ENCODE measurements at regions not wholly inside any gene's neighbourhood (a gene's known extent, or its start where the extent isn't known, plus 50 kb on each side); places are given as distances from the start of the nearest gene placed in this dataset.
"Not testable (repeated sequence)": the region's sequence is repeated elsewhere in the genome, so short reads cannot be mapped to it uniquely, and the experiment has no call there.

DNA sequence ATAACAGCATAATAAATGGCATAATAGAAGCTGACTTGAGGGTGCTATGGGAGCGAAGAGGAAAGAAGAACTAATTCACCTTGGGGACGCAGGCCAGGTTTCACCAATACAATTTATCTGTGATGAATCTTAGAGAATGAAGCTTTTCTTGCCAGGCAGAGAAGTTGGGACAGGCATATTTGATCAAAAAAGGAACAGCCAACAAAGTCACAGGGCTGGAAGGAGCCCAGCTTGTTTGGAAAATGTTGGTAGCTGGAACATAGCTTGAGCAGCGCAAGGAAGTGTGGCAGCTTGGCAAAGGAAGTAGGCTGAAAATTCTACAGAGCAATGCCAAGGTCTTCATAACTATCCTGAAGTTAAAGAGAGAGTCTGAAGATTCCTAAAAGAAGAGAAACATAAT, 181.5 kb upstream of the OR13F1 start:
- ATAC-seq (no peak), DNase-seq (no peak)
- TF ChIP-seq, protein P1, sequence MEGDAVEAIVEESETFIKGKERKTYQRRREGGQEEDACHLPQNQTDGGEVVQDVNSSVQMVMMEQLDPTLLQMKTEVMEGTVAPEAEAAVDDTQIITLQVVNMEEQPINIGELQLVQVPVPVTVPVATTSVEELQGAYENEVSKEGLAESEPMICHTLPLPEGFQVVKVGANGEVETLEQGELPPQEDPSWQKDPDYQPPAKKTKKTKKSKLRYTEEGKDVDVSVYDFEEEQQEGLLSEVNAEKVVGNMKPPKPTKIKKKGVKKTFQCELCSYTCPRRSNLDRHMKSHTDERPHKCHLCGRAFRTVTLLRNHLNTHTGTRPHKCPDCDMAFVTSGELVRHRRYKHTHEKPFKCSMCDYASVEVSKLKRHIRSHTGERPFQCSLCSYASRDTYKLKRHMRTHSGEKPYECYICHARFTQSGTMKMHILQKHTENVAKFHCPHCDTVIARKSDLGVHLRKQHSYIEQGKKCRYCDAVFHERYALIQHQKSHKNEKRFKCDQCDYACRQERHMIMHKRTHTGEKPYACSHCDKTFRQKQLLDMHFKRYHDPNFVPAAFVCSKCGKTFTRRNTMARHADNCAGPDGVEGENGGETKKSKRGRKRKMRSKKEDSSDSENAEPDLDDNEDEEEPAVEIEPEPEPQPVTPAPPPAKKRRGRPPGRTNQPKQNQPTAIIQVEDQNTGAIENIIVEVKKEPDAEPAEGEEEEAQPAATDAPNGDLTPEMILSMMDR (IDR thresholded peaks at IDR 0.05) = no peak
- no peaks in the 10 kb centered on the region for H3K36me3 ChIP-seq (ENCODE audit: low read depth)
- H3K4me1 ChIP-seq (ENCODE audit: low read depth) = peaks cover 6% of the 10 kb centered on the region
- no peak overlapping the region for H3K4me3 ChIP-seq
- H3K9me3 ChIP-seq = no peaks in the 10 kb centered on the region
- intact Hi-C loops (cut with DNase I, micrococcal nuclease) = no loop called here

DNA sequence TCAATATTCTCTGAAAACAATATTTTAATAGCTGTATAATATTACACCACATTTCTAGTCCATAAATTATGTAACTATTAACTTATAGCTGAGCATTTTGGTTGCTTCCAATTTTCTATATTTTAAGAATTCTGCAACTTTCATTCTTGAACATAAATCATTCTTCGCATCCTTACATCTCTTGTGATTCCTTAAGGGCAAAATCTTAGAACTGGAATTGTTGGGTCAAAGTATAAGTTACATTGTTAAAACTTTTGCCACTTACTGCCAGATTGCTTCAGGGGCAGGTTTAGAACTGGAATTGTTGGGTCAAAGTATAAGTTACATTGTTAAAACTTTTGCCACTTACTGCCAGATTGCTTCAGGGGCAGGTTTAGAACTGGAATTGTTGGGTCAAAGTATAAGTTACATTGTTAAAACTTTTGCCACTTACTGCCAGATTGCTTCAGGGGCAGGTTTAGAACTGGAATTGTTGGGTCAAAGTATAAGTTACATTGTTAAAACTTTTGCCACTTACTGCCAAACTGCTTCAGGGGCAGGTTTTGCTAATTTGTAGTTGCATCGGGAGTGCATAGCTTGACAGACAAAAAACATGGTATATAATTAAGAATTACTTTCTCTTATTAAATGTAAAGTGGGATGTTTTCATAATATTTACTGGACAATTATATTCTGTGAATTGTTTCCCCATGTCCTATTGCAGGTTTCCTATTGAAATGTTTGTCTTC, 179.9 kb upstream of the OR13F1 start:
- H3K9me3 ChIP-seq; intact Hi-C loops (cut with DNase I, micrococcal nuclease); H3K4me3 ChIP-seq; H3K36me3 ChIP-seq (ENCODE audit: low read depth); H3K4me1 ChIP-seq (ENCODE audit: low read depth); DNase-seq: not testable (repeated sequence)
- peak; percentile 55 for ATAC-seq

DNA sequence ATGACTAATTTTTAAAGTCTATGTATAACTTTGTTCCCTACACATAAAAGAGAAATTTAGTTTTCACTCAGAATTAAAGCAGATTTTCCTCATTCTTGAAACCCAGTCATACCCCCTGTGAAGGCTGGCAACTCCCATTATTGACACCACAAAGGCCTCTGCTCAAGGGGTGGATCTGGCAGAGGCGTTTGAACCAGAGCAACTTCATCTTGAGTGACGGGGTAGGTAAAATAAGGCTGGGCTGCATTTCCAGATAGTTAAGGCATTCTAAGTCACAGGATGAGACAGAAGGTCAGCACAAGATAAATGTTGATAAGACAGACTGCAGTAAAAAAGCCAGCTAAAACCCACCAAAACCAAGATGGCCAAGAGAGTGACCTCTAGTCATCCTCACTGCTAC, 177.2 kb upstream of the OR13F1 start:
- H3K36me3 ChIP-seq (ENCODE audit: low read depth) = no peaks in the 10 kb centered on the region
- peaks cover 6% of the 10 kb centered on the region for H3K4me1 ChIP-seq (ENCODE audit: low read depth)
- DNase-seq (no peak), ATAC-seq (no peak)
- H3K9me3 ChIP-seq = no peaks in the 10 kb centered on the region
- TF ChIP-seq, protein P1 (IDR thresholded peaks at IDR 0.05) = no peak
- intact Hi-C loops (cut with DNase I, micrococcal nuclease) = no loop called here
- H3K4me3 ChIP-seq = no peak overlapping the region

DNA sequence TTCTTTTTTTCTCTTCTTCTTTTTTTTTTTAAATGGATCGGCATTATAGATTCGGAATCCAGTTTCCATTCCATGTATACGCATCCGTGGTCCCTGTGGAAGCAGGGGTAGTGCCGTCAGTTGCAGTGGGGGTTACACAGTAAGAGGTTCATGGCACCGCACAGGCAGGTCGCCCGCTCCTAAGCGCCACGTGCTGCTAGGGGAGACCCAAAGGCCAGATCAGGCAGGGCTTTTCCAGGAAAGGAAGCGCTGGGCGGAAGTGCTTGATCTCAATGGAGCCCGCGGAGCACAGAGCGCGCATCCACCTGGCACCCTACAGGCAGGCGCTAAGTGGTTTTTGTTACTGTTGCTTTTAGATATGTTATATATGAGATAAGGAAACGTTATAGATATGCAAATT, 174.8 kb upstream of the OR13F1 start:
- Histone ChIP-seq H3K9me3 (peaks cover 6% of the 10 kb centered on the region), H3K36me3 (ENCODE audit: low read depth) (no peaks in the 10 kb centered on the region), H3K4me1 (ENCODE audit: low read depth) (no peaks in the 10 kb centered on the region), H3K4me3 (no peak overlapping the region)
- intact Hi-C loops (cut with DNase I, micrococcal nuclease) = no loop called here
- ATAC-seq = no peak
- DNase-seq = peak in 1 of 3 donors; percentile 45
- TF ChIP-seq, protein P1 (IDR thresholded peaks at IDR 0.05) = no peak

DNA sequence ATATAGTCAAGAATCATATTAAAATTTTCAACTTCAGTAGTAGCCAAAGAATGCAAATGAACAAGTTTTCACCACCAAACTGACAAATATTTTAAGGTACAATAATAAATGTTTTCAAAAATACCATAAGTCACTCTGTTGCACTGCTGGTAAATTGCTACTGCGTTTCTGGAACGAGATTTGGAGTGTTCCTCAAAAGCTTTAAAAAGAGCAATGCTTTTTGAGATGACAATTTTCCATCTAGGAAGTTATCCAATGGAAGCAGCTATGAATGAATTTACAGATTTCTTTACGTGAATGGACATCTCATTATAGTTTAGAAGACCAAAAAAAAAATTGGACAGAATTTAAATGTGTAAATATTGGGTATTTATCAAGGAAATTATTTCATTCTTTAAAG, 173.2 kb upstream of the OR13F1 start:
- peaks cover 16% of the 10 kb centered on the region for H3K9me3 ChIP-seq
- TF ChIP-seq, protein P1 (IDR thresholded peaks at IDR 0.05) = no peak
- H3K36me3 ChIP-seq (ENCODE audit: low read depth) = no peaks in the 10 kb centered on the region
- H3K4me3 ChIP-seq = no peak overlapping the region
- ATAC-seq (no peak), DNase-seq (no peak)
- H3K4me1 ChIP-seq (ENCODE audit: low read depth) = no peaks in the 10 kb centered on the region
- intact Hi-C loops (cut with DNase I, micrococcal nuclease) = no loop called here

DNA sequence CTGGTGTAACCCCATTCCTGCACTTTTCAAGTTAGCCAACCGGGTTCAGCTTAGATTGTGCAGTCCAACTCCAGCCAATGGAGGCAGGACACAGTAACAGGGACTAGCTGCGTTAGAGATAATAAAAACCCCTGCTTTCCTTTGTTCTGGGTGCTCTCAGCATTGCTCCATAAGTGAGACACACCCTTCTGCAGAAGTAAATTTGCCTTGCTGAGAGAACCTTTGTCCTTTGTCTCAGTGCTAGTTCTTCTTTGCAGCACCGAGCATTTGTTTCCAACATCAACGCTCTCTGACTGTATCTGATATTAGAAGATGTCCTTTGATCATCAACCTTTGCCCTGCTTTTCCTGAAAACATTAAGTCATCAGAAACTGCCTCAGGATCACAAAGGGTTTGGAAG, 169.5 kb upstream of the OR13F1 start:
- H3K4me3 ChIP-seq = no peak overlapping the region
- TF ChIP-seq, protein P1 (IDR thresholded peaks at IDR 0.05) = no peak
- H3K9me3 ChIP-seq = peaks cover 16% of the 10 kb centered on the region
- no peaks in the 10 kb centered on the region for H3K36me3 ChIP-seq (ENCODE audit: low read depth)
- H3K4me1 ChIP-seq (ENCODE audit: low read depth) = no peaks in the 10 kb centered on the region
- ATAC-seq (no peak), DNase-seq (no peak)
- intact Hi-C loops (cut with DNase I, micrococcal nuclease) = no loop called here

Measured in mucosa of descending colon (tissue), 3 donors.